Ishikawa (cell line): ENCODE measurements at regions not wholly inside any gene's neighbourhood (a gene's known extent, or its start where the extent isn't known, plus 50 kb on each side); places are given as distances from the start of the nearest gene placed in this dataset.

ENCODE experiments used
- CEBPB ChIP-seq: IDR thresholded peaks from 2 replicates; pipeline ENCODE4 v1.6.1; 2012
- CREB1 ChIP-seq: IDR thresholded peaks from 2 replicates; pipeline ENCODE4 v1.6.1; 2012; ENCODE audit warnings: low read depth
- EGR1 ChIP-seq: IDR thresholded peaks from 2 replicates; pipeline ENCODE4 v1.6.1; 2012
- EP300 ChIP-seq: IDR thresholded peaks from 2 replicates; pipeline ENCODE4 v1.6.1; 2012; ENCODE audit warnings: borderline replicate concordance
- FOXM1 ChIP-seq: IDR thresholded peaks from 2 replicates; pipeline ENCODE4 v1.6.1; 2012; ENCODE audit warnings: low read depth, borderline replicate concordance
- MAX ChIP-seq: IDR thresholded peaks from 2 replicates; pipeline ENCODE4 v1.6.1; 2012
- NFIC ChIP-seq: IDR thresholded peaks from 2 replicates; pipeline ENCODE4 v1.6.1; 2012
- RAD21 ChIP-seq: IDR thresholded peaks from 2 replicates; pipeline ENCODE4 v1.6.1; 2012; ENCODE audit warnings: low read depth
- REST ChIP-seq: IDR thresholded peaks from 2 replicates; pipeline ENCODE4 v1.6.1; 2012; ENCODE audit warnings: low read depth, mild to moderate bottlenecking
- TAF1 ChIP-seq: IDR thresholded peaks from 2 replicates; pipeline ENCODE4 v1.6.1; 2012; ENCODE audit warnings: low read depth, mild to moderate bottlenecking
- TCF12 ChIP-seq: IDR thresholded peaks from 2 replicates; pipeline ENCODE4 v1.6.1; 2012; ENCODE audit warnings: low read depth
- TEAD4 ChIP-seq: IDR thresholded peaks from 2 replicates; pipeline ENCODE4 v1.6.1; 2012
- USF1 ChIP-seq: IDR thresholded peaks from 2 replicates; pipeline ENCODE4 v1.6.1; 2012
- YY1 ChIP-seq: IDR thresholded peaks from 2 replicates; pipeline ENCODE4 v1.6.1; 2012; ENCODE audit warnings: low read depth
- ZBTB7A ChIP-seq: IDR thresholded peaks from 2 replicates; pipeline ENCODE4 v1.6.1; 2012; ENCODE audit warnings: low read depth

- TF ChIP-seq TCF12 (no peak), YY1 (no peak), RAD21 (no peak), ZBTB7A (no peak), USF1 (no peak), NFIC (no peak)
Measured at GRCh38 chr12:5348491-5348890, 83.4 kb upstream of the NTF3 start.

GRCh38 chr12:5364036-5364770, 67.7 kb upstream of the NTF3 start:
- TF ChIP-seq TEAD4: no peak
- TF ChIP-seq YY1: no peak
- no peak for TF ChIP-seq EGR1
- no peak for TF ChIP-seq FOXM1
- no peak for TF ChIP-seq EP300
- TF ChIP-seq NFIC: no peak
- no peak for TF ChIP-seq RAD21
- TF ChIP-seq USF1: no peak
- TF ChIP-seq CEBPB: no peak
- no peak for TF ChIP-seq MAX

GRCh38 chr12:5369298-5369697, 62.6 kb upstream of the NTF3 start:
- TF ChIP-seq TEAD4: no peak
- no peak for TF ChIP-seq YY1
- TF ChIP-seq CREB1: no peak
- TF ChIP-seq MAX: no peak
- no peak for TF ChIP-seq RAD21
- no peak for TF ChIP-seq TCF12
- no peak for TF ChIP-seq CEBPB
- TF ChIP-seq NFIC: no peak
- TF ChIP-seq ZBTB7A: no peak
- no peak for TF ChIP-seq FOXM1
- no peak for TF ChIP-seq USF1
- TF ChIP-seq EGR1: no peak
- no peak for TF ChIP-seq EP300
- no peak for TF ChIP-seq REST
- no peak for TF ChIP-seq TAF1

GRCh38 chr12:5371631-5372030, 60.3 kb upstream of the NTF3 start:
- TF ChIP-seq EGR1 (no peak), USF1 (no peak), ZBTB7A (no peak), REST (no peak), TAF1 (no peak), TEAD4 (no peak), MAX (no peak), NFIC (no peak), EP300 (no peak), RAD21 (no peak)

- TF ChIP-seq RAD21: no peak
- no peak for TF ChIP-seq CREB1
- TF ChIP-seq EP300: no peak
- no peak for TF ChIP-seq ZBTB7A
- no peak for TF ChIP-seq TAF1
- TF ChIP-seq FOXM1: no peak
- TF ChIP-seq YY1: no peak
- no peak for TF ChIP-seq USF1
- no peak for TF ChIP-seq REST
- TF ChIP-seq EGR1: no peak
- TF ChIP-seq TCF12: no peak
- no peak for TF ChIP-seq TEAD4
- no peak for TF ChIP-seq MAX
- TF ChIP-seq NFIC: no peak
- no peak for TF ChIP-seq CEBPB
Measured at GRCh38 chr12:5374713-5375112, 57.2 kb upstream of the NTF3 start.
